Activated T-cell treated with anti-CD3 and anti-CD28 coated beads for 48 hours (primary cell): ENCODE measurements at regions not wholly inside any gene's neighbourhood (a gene's known extent, or its start where the extent isn't known, plus 50 kb on each side); places are given as distances from the start of the nearest gene placed in this dataset.
A peak's percentile ranks its signal among the peaks of the same experiment; 100 is the strongest.

Source experiments
- DNase-seq: peaks from one replicate; pipeline ENCODE4 v3.0.0-alpha.2; 2020; ENCODE audit warnings: low read depth

DNA sequence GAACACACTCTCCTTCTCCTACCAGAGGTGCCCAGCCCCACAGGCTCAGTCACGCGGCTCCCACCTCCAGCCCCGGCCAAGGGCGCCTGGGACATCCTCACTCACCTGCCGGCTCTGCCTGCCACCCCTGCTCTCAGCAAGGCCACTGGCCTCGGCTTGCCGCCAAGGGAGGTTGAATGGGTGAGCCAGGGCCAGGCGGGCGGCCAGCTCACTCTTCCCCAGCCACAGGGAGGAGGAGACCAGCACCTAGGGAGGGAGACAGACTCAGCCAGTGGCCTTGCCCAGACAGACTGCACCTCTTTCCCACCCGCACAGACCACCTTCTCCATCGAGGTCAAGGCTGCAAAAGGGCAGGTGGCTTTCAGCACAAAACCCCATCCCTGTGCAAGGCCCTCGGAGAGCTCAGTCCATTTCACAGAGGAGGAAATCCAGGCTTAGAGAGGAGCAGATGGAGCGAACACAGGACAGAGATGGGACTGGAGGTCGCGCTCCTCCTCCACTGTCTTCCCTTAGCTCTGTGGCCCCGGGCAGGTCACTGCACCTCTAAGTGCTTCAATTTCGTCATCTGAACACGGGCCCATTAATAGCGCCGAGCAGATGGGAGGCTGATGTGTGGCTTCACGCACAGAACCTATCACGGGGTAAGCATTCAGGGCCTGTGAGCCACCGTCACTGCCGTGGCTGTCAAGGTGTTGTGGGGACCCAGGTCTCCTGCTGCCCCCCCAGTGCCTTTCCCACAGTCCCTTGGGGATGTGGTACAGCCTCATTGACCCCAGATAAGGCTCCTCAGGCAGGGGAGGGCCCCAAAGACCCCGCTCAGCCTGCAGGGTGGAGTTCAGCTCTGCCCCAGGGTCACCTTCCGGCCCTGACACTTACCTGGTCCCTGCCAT is 56.1 kb downstream of the RMI2 start:
- no peak for DNase-seq

GRCh38 chr16:11402051-11402744 is 56.9 kb downstream of the RMI2 start:
- DNase-seq, result no peak

DNA sequence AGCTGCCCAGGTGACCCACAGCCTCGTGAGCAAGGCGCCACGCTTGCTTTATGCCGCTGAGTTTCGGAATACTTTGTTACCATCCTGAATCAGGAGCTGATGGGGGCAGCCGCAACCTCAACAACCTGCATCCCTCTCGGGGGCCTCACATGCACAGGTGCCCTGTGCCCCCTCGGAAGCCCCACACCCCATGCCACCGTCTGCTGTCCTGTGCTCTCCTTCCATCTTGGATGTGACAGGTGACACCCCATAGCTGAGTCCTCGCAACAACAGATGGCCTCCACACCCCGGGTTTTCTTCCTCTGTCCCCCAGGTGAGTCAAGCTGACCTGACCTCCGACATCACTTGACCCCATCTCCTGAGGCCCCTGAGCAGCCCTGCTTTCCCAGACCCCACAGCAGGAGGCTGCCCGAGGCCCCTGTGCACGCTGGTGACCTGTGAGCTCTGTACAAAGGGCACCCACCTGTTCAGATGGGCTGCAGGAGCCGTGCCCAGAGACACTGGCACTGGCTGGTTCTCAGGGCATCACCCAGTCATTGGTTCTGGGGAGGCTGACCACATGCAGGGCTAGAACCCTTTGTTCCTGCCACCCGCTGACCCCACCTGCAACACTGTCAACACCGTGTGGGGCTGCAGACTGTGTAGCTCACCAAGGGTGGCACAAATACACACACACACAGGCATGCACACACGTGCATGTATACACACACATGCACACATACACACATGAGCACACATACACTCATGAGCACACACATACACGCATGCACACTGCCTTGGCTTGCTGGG is 57.7 kb downstream of the RMI2 start:
- DNase-seq, result no peak

- no peak for DNase-seq
Observed at GRCh38 chr16:11403534-11403795, 58.2 kb downstream of the RMI2 start.

GRCh38 chr16:11403920-11404319 is 58.7 kb downstream of the RMI2 start:
- no peak for DNase-seq

GRCh38 chr16:11404603-11405002 is 59.3 kb downstream of the RMI2 start:
- no peak for DNase-seq

GRCh38 chr16:11405331-11406176 is 60.3 kb downstream of the RMI2 start:
- DNase-seq, result peak; percentile 49

- DNase-seq, result no peak
Observed at GRCh38 chr16:11406177-11406560, 60.9 kb downstream of the RMI2 start.

DNA sequence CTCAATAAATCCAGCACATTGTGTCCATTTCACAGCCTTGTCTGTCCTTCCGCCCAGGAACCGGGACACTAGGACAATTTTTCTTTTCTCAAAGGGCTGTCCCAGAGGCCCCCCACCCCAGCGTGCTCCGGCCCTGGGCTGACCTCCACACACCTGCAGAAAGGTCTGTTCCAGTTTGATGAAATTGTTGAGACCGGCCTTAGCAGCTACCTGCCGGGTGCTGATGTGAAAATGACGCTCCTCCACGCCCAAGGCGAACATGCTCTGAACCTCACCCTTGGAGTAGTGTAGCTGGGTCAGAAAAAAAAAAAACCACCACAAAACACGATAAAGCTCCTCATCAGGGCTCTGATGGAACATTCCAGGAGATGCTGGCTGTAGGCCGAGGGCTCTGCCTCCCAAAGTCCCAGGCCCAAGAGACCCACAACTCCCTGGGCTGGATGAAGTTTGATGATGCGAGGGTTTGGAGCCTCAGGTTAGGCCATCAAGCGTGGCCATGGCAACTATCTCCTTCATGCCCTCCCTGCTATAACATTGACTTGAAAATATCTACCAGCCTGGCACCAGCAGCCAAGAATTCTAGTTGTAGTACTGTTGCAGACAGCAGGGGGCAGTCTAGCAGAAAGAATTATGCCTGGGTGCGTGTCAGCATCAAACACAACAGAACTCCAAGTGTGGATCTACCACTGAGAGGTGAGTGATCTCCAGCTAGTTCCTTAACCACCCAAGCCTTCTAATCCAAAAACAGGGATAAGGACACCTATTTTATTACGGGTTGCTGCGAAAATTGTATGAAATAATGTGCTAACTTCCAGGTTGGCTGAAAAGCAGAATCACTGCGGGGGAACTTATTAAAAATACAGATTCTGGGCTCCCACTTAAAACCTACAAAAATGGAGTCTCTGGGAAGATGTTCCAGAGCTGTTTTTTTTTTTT is 62.1 kb downstream of the RMI2 start:
- peak; percentile 51 for DNase-seq

GRCh38 chr16:11408216-11408615 is 63.0 kb downstream of the RMI2 start:
- no peak for DNase-seq

- DNase-seq, result no peak
Observed at GRCh38 chr16:11409398-11409797, 64.1 kb downstream of the RMI2 start.

DNA sequence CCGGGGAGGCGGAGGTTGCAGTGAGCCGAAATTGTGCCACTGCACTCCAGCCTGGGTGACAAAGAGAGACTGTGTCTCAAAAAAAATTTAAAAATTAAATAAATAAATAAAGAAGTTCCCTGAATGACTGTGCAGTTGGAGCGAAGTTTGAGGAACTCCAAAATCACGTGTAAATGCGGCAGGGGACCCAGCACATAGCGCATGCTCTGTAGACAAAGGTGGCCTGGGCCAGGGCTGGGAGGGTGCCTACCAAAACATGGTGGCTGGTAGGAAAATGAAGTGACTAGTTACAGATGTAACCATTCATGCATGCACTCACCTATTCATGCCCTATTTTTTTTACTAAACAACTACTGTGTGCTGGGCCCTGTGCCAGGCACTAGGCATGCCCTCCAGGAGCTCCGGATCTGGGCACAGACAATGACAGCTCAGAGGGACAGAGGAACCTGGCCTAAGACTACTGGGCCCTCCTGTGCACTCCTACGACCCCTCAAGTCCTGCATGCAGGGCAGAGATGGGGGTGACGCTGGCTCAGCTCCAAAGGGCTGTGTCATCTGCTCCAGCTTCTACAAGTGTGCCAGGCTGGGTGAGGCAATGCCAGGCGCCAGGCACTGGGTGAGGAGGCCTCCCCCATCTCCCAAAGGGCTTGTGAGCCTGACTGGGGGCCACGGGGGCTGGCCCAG is 65.3 kb downstream of the RMI2 start:
- no peak for DNase-seq

GRCh38 chr16:11411059-11411550 is 65.8 kb downstream of the RMI2 start:
- DNase-seq, result no peak

GRCh38 chr16:11412175-11412904 is 67.1 kb downstream of the RMI2 start:
- no peak for DNase-seq

- no peak for DNase-seq
Observed at GRCh38 chr16:11412965-11413887, 68.0 kb downstream of the RMI2 start.

- no peak for DNase-seq
Observed at GRCh38 chr16:11413907-11414595, 68.8 kb downstream of the RMI2 start.
